ENCODE measurements at regions not wholly inside any gene's neighbourhood (a gene's known extent, or its start where the extent isn't known, plus 50 kb on each side); places are given as distances from the start of the nearest gene placed in this dataset.

GRCh38 chr2:4947911-4948310 lies 744.3 kb upstream of the SOX11 start:
- DNase-seq = no peak
- Mint-ChIP-seq H3K27me3 (ENCODE audit: insufficient read depth, unreplicated experiment) (no peaks in the 10 kb centered on the region), H3K36me3 (ENCODE audit: insufficient read depth, unreplicated experiment) (no peaks in the 10 kb centered on the region), H3K27ac (ENCODE audit: unreplicated experiment) (no peak overlapping the region), H3K9me3 (ENCODE audit: unreplicated experiment) (no peaks in the 10 kb centered on the region), H3K4me3 (ENCODE audit: unreplicated experiment) (no peak overlapping the region), H3K4me1 (ENCODE audit: low read depth, unreplicated experiment) (no peaks in the 10 kb centered on the region)
- Histone ChIP-seq H3K9me3 (no peaks in the 10 kb centered on the region), H3K36me3 (ENCODE audit: control insufficient read depth, insufficient read depth, low read length) (no peaks in the 10 kb centered on the region), H3K4me3 (ENCODE audit: low read depth, low read length) (no peak overlapping the region), H3K4me1 (no peaks in the 10 kb centered on the region), H3K27me3 (replicated peaks; ENCODE audit: control insufficient read depth, insufficient read depth, low read length) (no peaks in the 10 kb centered on the region)
- TF ChIP-seq CTCF (IDR thresholded peaks at IDR 0.05; ENCODE audit: insufficient read depth in 1 of 2, low read depth in 1 of 2, low read length in 1 of 2, severe bottlenecking in 1 of 2, unreplicated experiment in 1 of 2) = no peak
- CTCF ChIA-PET = no interaction called here
- POLR2A ChIA-PET = no interaction called here
- intact Hi-C loops (cut with micrococcal nuclease; ENCODE audit: unreplicated experiment) = no loop called here
- no TSS peak for BruUV-seq (replicated peaks)

- Mint-ChIP-seq H3K36me3 (ENCODE audit: insufficient read depth, unreplicated experiment) (no peaks in the 10 kb centered on the region), H3K27ac (ENCODE audit: unreplicated experiment) (no peak overlapping the region), H3K4me1 (ENCODE audit: low read depth, unreplicated experiment) (no peaks in the 10 kb centered on the region), H3K27me3 (ENCODE audit: insufficient read depth, unreplicated experiment) (no peaks in the 10 kb centered on the region), H3K9me3 (ENCODE audit: unreplicated experiment) (no peaks in the 10 kb centered on the region), H3K4me3 (ENCODE audit: unreplicated experiment) (no peak overlapping the region)
- CTCF ChIA-PET = no interaction called here
- H3K36me3 ChIP-seq (ENCODE audit: control insufficient read depth, insufficient read depth, low read length) = no peaks in the 10 kb centered on the region
- H3K9me3 ChIP-seq = no peaks in the 10 kb centered on the region
- H3K27me3 ChIP-seq (replicated peaks; ENCODE audit: control insufficient read depth, insufficient read depth, low read length) = no peaks in the 10 kb centered on the region
- BruUV-seq (replicated peaks) = no TSS peak
- no peak overlapping the region for H3K4me3 ChIP-seq (ENCODE audit: low read depth, low read length)
- intact Hi-C loops (cut with micrococcal nuclease; ENCODE audit: unreplicated experiment) = no loop called here
- POLR2A ChIA-PET = no interaction called here
- TF ChIP-seq CTCF (IDR thresholded peaks at IDR 0.05; ENCODE audit: insufficient read depth in 1 of 2, low read depth in 1 of 2, low read length in 1 of 2, severe bottlenecking in 1 of 2, unreplicated experiment in 1 of 2) = no peak
- H3K4me1 ChIP-seq = no peaks in the 10 kb centered on the region
- no peak for DNase-seq
Observed at GRCh38 chr2:4951368-4951767, 740.8 kb upstream of the SOX11 start.

GRCh38 chr2:4959219-4959618 lies 733.0 kb upstream of the SOX11 start:
- ChIA-PET CTCF (no interaction called here), POLR2A (no interaction called here)
- Histone ChIP-seq H3K27me3 (replicated peaks; ENCODE audit: control insufficient read depth, insufficient read depth, low read length) (no peaks in the 10 kb centered on the region), H3K36me3 (ENCODE audit: control insufficient read depth, insufficient read depth, low read length) (no peaks in the 10 kb centered on the region), H3K4me1 (no peaks in the 10 kb centered on the region), H3K4me3 (ENCODE audit: low read depth, low read length) (no peak overlapping the region), H3K9me3 (0 out of 2 replicates have a peak, but pooled peaks cover 6% of the 10 kb centered on the region)
- Mint-ChIP-seq H3K4me1 (ENCODE audit: low read depth, unreplicated experiment) (no peaks in the 10 kb centered on the region), H3K27ac (ENCODE audit: unreplicated experiment) (no peak overlapping the region), H3K9me3 (ENCODE audit: unreplicated experiment) (peaks cover 10% of the 10 kb centered on the region), H3K36me3 (ENCODE audit: insufficient read depth, unreplicated experiment) (no peaks in the 10 kb centered on the region), H3K27me3 (ENCODE audit: insufficient read depth, unreplicated experiment) (no peaks in the 10 kb centered on the region), H3K4me3 (ENCODE audit: unreplicated experiment) (no peak overlapping the region)
- TF ChIP-seq CTCF (IDR thresholded peaks at IDR 0.05; ENCODE audit: insufficient read depth in 1 of 2, low read depth in 1 of 2, low read length in 1 of 2, severe bottlenecking in 1 of 2, unreplicated experiment in 1 of 2) = no peak
- DNase-seq = no peak
- intact Hi-C loops (cut with micrococcal nuclease; ENCODE audit: unreplicated experiment) = no loop called here
- BruUV-seq (replicated peaks) = no TSS peak

Data from Caco-2 (cell line).